ENCODE measurements at regions not wholly inside any gene's neighbourhood (a gene's known extent, or its start where the extent isn't known, plus 50 kb on each side); places are given as distances from the start of the nearest gene placed in this dataset.

- no peak for TF ChIP-seq CTCF (IDR thresholded peaks at IDR 0.05)
- TF ChIP-seq POLR2A (IDR thresholded peaks at IDR 0.05), result no peak
These were observed 120.1 kb upstream of the LRRC4C start for GRCh38 chr11:41579546-41579945.

Data from Peyer's patch (tissue), 4 donors.